ENCODE measurements at regions not wholly inside any gene's neighbourhood (a gene's known extent, or its start where the extent isn't known, plus 50 kb on each side); places are given as distances from the start of the nearest gene placed in this dataset.

DNA sequence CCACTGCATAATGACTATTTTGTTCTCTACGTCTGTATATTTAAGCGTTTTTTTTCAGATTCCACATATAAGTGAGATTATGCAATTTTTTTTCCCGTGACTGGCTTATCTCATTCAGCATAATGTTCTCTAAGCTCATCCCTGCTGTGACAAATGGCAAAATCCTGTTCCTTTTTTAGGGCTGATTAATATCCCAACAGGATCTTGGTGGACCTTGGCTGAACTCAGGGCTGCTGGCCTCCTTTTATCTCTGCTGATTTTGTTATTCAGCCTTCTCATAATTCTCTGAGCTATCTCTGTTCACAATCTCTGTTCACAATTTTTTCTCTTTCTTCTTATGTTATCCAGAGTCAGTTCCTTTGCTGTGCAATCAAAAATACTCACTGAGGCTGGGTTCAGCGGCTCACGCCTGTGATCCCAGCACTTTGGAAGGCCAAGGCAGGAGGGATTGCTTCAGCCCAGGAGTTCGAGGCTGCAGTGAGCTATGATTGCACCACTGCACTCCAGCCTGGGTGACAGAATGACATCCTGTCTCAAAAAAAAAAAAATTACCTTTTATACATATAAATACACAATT lies 1035.9 kb upstream of the AUTS2 start:
- Mint-ChIP-seq H3K9me3 (peaks cover 3 to 8% of the 10 kb centered on the region in 2 donors), H3K27me3 (no peaks in the 10 kb centered on the region)

DNA sequence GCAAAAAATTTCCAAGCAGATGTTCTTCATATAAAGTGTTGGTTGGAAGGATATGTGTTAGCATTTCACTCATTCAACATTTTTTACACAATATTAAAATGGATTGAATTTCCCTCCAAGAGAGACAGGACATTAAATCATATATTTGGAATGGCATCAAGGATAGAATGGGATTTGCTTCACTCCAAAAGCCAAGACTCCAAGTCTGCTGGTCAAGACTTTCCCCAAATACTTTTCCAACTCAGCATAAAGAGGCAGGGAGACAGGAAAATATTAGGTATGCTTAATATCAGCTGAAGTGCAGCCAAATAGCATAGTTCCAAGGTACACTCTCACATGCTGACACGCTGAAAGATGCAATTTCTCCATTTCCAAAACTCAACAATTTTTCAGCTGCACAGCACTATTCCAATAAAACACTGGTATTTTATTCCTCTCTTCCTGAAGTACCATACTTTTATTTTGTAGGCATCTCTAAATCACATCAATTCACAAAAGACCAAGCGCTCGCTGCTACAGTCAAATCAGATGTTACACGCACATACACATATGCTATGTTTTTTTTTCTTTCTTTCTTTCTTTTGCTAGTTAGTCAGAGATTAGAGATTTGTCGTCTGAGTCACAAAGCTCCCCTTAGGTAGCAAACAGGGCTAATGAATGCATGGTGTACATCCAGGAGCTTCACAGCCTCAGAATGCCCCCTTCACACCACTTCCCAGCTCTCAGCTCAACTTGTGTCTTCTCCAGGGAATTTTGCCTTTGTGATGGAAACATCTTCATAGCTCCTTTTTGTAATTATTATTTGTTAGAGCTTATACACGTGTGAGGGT lies 1033.8 kb upstream of the AUTS2 start:
- H3K4me3 Mint-ChIP-seq: no peak overlapping the region
- H3K4me1 Mint-ChIP-seq (ENCODE audit: low read depth in 2 of 2): no peaks in the 10 kb centered on the region
- no peaks in the 10 kb centered on the region for H3K36me3 Mint-ChIP-seq (ENCODE audit: insufficient read depth)
- no peak for DNase-seq
- no peak overlapping the region for H3K27ac Mint-ChIP-seq
- H3K9me3 Mint-ChIP-seq: peaks cover 3 to 8% of the 10 kb centered on the region in 2 donors
- H3K27me3 Mint-ChIP-seq: no peaks in the 10 kb centered on the region
- no peak for ATAC-seq (replicated peaks)

More for the DNA sequence above, 1035.9 kb upstream of the AUTS2 start:
- Mint-ChIP-seq H3K27ac (no peak overlapping the region), H3K36me3 (ENCODE audit: insufficient read depth) (no peaks in the 10 kb centered on the region), H3K4me3 (no peak overlapping the region), H3K4me1 (ENCODE audit: low read depth in 2 of 2) (no peaks in the 10 kb centered on the region)
- ATAC-seq (replicated peaks): no peak
- DNase-seq: no peak

GRCh38 chr7:68571286-68571685 lies 1027.0 kb upstream of the AUTS2 start:
- ATAC-seq (replicated peaks): no peak
- Mint-ChIP-seq H3K9me3 (peaks cover 0 to 4% of the 10 kb centered on the region in 2 donors), H3K27ac (no peak overlapping the region), H3K36me3 (ENCODE audit: insufficient read depth) (no peaks in the 10 kb centered on the region), H3K27me3 (no peaks in the 10 kb centered on the region), H3K4me1 (ENCODE audit: low read depth in 2 of 2) (no peaks in the 10 kb centered on the region), H3K4me3 (no peak overlapping the region)
- DNase-seq: no peak

GRCh38 chr7:68573271-68574005 lies 1024.8 kb upstream of the AUTS2 start:
- Mint-ChIP-seq H3K4me1 (ENCODE audit: low read depth in 2 of 2) (no peaks in the 10 kb centered on the region), H3K27me3 (no peaks in the 10 kb centered on the region)

GRCh38 chr7:68576366-68576765 lies 1021.9 kb upstream of the AUTS2 start:
- Mint-ChIP-seq H3K4me1 (ENCODE audit: low read depth in 2 of 2) (no peaks in the 10 kb centered on the region), H3K36me3 (ENCODE audit: insufficient read depth) (no peaks in the 10 kb centered on the region), H3K27ac (no peak overlapping the region), H3K27me3 (no peaks in the 10 kb centered on the region), H3K9me3 (peaks cover 0 to 3% of the 10 kb centered on the region in 2 donors), H3K4me3 (no peak overlapping the region)
- ATAC-seq (replicated peaks) (no peak), DNase-seq (no peak)

More at GRCh38 chr7:68573271-68574005, 1024.8 kb upstream of the AUTS2 start:
- Mint-ChIP-seq H3K4me3 (no peak overlapping the region), H3K27ac (no peak overlapping the region), H3K36me3 (ENCODE audit: insufficient read depth) (no peaks in the 10 kb centered on the region), H3K9me3 (peaks cover 0 to 4% of the 10 kb centered on the region in 2 donors)
- DNase-seq: no peak
- ATAC-seq (replicated peaks): no peak

- Mint-ChIP-seq H3K36me3 (ENCODE audit: insufficient read depth) (no peaks in the 10 kb centered on the region), H3K27me3 (no peaks in the 10 kb centered on the region), H3K4me1 (ENCODE audit: low read depth in 2 of 2) (no peaks in the 10 kb centered on the region), H3K9me3 (peaks cover 7% of the 10 kb centered on the region in 2 donors), H3K27ac (no peak overlapping the region), H3K4me3 (no peak overlapping the region)
- DNase-seq (no peak), ATAC-seq (replicated peaks) (no peak)
Measured at GRCh38 chr7:68581417-68581816, 1016.9 kb upstream of the AUTS2 start.

DNA sequence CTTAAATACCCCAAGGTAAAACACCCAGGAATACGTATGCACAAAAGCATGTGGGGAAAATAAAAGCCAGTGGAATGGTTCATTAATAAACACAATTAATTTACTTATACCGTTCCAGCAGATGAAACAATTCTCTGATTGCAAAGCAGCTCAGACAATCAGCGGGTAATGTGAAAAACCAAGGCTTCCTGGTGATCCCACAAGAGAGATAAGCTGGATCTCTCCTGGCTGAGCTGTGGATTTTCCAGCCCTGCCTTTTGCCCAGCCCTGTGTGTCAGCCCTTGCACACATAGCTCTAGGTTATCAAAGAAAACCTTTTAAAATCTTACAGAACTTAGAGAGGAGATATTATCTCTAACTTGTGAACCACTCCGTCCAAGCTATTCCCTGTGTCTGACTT lies 1010.7 kb upstream of the AUTS2 start:
- ATAC-seq (replicated peaks): no peak
- H3K27me3 Mint-ChIP-seq: no peaks in the 10 kb centered on the region
- H3K9me3 Mint-ChIP-seq: peaks cover 4 to 24% of the 10 kb centered on the region in 2 donors
- H3K27ac Mint-ChIP-seq: no peak overlapping the region
- no peaks in the 10 kb centered on the region for H3K4me1 Mint-ChIP-seq (ENCODE audit: low read depth in 2 of 2)
- no peak overlapping the region for H3K4me3 Mint-ChIP-seq
- no peak for DNase-seq
- H3K36me3 Mint-ChIP-seq (ENCODE audit: insufficient read depth): no peaks in the 10 kb centered on the region

DNA sequence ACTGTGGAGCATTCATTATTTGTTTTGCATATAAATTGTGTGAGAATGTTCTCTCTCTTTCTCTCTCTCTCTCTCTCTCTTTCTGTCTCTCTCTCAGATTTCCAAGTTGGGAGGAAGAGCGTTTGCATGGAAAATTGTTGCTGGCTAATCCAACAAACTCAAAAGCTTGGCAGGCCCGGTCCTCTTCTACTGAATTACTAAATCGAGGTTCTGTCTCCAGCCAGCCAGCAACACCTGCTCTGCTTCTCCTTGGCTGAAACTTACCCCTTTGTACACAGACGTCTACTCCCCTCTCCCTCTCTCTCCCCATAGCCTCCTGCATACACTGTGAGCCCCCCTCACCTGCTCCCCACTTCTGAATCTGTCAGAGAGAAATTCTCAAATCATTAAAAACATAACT lies 996.4 kb upstream of the AUTS2 start:
- Mint-ChIP-seq H3K4me1 (ENCODE audit: low read depth in 2 of 2) (no peaks in the 10 kb centered on the region), H3K27me3 (no peaks in the 10 kb centered on the region), H3K36me3 (ENCODE audit: insufficient read depth) (no peaks in the 10 kb centered on the region), H3K4me3 (no peak overlapping the region), H3K9me3 (peaks cover 0 to 10% of the 10 kb centered on the region in 2 donors), H3K27ac (no peak overlapping the region)
- no peak for DNase-seq
- ATAC-seq (replicated peaks): no peak

GRCh38 chr7:68604541-68604940 lies 993.7 kb upstream of the AUTS2 start:
- Mint-ChIP-seq H3K9me3 (peaks cover 7 to 12% of the 10 kb centered on the region in 2 donors), H3K27me3 (no peaks in the 10 kb centered on the region), H3K4me3 (no peak overlapping the region), H3K4me1 (ENCODE audit: low read depth in 2 of 2) (no peaks in the 10 kb centered on the region), H3K27ac (no peak overlapping the region), H3K36me3 (ENCODE audit: insufficient read depth) (no peaks in the 10 kb centered on the region)
- ATAC-seq (replicated peaks) (no peak), DNase-seq (no peak)

- ATAC-seq (replicated peaks) (no peak), DNase-seq (no peak)
- H3K36me3 Mint-ChIP-seq (ENCODE audit: insufficient read depth): no peaks in the 10 kb centered on the region
- H3K4me1 Mint-ChIP-seq (ENCODE audit: low read depth in 2 of 2): no peaks in the 10 kb centered on the region
- no peak overlapping the region for H3K4me3 Mint-ChIP-seq
- no peaks in the 10 kb centered on the region for H3K27me3 Mint-ChIP-seq
- H3K9me3 Mint-ChIP-seq: peaks cover 11 to 22% of the 10 kb centered on the region in 2 donors
- no peak overlapping the region for H3K27ac Mint-ChIP-seq
Measured at GRCh38 chr7:68610701-68611100, 987.6 kb upstream of the AUTS2 start.

DNA sequence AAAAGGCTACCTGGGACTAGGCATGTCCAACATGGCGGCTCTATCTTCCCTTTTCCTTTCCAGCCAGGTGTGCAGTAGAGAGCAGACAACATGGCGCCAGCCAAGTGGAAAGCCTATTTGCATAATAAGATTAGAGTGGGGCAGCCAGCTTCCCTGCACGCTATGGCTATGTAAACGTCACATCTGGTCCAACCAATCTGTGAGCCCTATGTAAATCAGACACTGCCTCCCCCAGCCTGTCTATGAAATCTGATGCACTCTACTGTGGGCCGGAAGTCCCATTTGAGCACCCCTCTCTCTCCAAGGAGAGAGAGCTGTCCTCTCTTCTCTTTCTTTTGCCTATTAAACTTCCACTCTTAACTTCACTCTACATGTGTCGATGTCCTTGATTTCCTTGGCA lies 984.9 kb upstream of the AUTS2 start:
- ATAC-seq (replicated peaks): no peak
- Mint-ChIP-seq H3K27me3 (no peaks in the 10 kb centered on the region), H3K4me1 (ENCODE audit: low read depth in 2 of 2) (no peaks in the 10 kb centered on the region), H3K27ac (no peak overlapping the region), H3K36me3 (ENCODE audit: insufficient read depth) (no peaks in the 10 kb centered on the region), H3K4me3 (no peak overlapping the region), H3K9me3 (peaks cover 12% of the 10 kb centered on the region in 2 donors)
- no peak for DNase-seq

DNA sequence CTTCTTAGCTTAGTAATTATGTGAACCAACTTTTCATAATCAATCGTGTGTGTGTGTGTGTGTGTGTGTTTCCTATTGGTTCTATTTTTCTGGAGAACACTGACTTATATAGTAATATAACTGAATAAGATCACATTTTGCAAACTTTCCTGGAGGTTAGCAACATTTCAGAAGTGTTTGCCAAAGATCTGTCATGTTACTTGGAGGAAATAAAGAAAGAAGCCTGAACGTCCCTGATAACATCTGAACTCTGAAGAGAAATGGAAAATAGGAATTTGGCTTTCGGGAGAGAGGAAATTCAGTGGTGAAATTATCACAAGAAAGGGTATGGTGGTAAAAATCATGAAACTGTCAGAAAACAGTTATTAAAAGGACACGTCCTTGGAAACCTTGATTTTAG lies 984.4 kb upstream of the AUTS2 start:
- Mint-ChIP-seq H3K36me3 (ENCODE audit: insufficient read depth) (no peaks in the 10 kb centered on the region), H3K27ac (no peak overlapping the region), H3K4me3 (no peak overlapping the region), H3K27me3 (no peaks in the 10 kb centered on the region), H3K4me1 (ENCODE audit: low read depth in 2 of 2) (no peaks in the 10 kb centered on the region), H3K9me3 (peaks cover 11 to 12% of the 10 kb centered on the region in 2 donors)
- no peak for DNase-seq
- no peak for ATAC-seq (replicated peaks)

DNA sequence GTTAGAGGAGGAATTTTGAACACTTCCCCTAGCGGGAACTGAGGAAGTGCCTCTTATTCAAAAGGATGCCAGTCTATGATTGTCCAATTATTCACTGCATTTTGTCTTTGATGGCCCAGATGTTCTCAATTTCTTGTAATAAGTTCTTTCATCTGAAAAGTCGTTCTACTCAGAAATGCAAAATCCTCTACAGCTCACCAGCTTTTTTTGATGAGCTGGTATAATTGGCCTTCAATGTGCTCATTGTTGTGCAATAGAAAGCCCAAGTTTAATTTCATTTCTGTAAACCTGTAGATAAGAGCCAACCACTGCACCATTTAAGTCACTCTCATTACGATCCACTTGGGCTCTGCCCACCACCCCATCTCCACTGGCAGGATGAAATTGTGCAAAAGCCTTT lies 978.7 kb upstream of the AUTS2 start:
- Mint-ChIP-seq H3K27ac (no peak overlapping the region), H3K4me1 (ENCODE audit: low read depth in 2 of 2) (no peaks in the 10 kb centered on the region), H3K9me3 (peaks cover under 1 to 8% of the 10 kb centered on the region in 2 donors), H3K36me3 (ENCODE audit: insufficient read depth) (no peaks in the 10 kb centered on the region), H3K4me3 (no peak overlapping the region), H3K27me3 (no peaks in the 10 kb centered on the region)
- no peak for DNase-seq
- ATAC-seq (replicated peaks): no peak

DNA sequence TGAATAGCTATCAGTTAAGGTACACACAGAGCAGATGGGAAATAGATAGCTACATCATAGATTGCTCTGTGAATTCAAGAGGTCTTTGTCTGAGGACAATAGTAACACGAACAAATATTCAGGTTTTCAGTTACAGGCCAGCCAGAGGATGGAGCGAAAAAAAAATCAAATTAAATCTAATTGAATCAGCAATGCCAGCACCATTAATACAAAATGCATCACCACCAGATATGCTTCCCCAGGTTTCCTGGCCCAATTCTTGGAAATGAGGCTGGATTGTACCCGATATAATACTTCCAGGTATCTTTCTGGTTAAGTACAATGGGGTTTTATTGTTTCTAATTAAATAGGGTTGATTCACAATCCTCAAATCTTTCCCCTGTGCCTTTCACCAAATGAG lies 975.8 kb upstream of the AUTS2 start:
- H3K36me3 Mint-ChIP-seq (ENCODE audit: insufficient read depth): no peaks in the 10 kb centered on the region
- no peak overlapping the region for H3K27ac Mint-ChIP-seq
- no peak for ATAC-seq (replicated peaks)
- H3K27me3 Mint-ChIP-seq: no peaks in the 10 kb centered on the region
- H3K4me1 Mint-ChIP-seq (ENCODE audit: low read depth in 2 of 2): no peaks in the 10 kb centered on the region
- no peak overlapping the region for H3K4me3 Mint-ChIP-seq
- peaks cover 3 to 8% of the 10 kb centered on the region in 2 donors for H3K9me3 Mint-ChIP-seq
- DNase-seq: no peak

Measured in effector memory CD8-positive, alpha-beta T cell (primary cell).